Coronary artery (tissue), 2 donors: ENCODE measurements at regions not wholly inside any gene's neighbourhood (a gene's known extent, or its start where the extent isn't known, plus 50 kb on each side); places are given as distances from the start of the nearest gene placed in this dataset.

Experiments
- DNase-seq: peaks from one replicate; pipeline ENCODE4 v3.0.0-alpha.2; 2017; ENCODE audit warnings: low spot score
- H3K27ac ChIP-seq, 2 donors: fragments of 200-600 bp; sonication (generic); one replicate each; pipeline ENCODE4 v1.5.1; 2016 to 2019
- H3K4me3 ChIP-seq: fragments of 200-600 bp; sonication (generic); 2 replicates; pipeline ENCODE4 v1.5.1; 2016; ENCODE audit warnings: mild to moderate bottlenecking, moderate library complexity
- CTCF ChIP-seq: fragments of 200-600 bp; sonication (generic); IDR thresholded peaks from one replicate; pipeline ENCODE4 v1.5.1; 2019; ENCODE audit warnings: antibody characterized with exemption

DNA sequence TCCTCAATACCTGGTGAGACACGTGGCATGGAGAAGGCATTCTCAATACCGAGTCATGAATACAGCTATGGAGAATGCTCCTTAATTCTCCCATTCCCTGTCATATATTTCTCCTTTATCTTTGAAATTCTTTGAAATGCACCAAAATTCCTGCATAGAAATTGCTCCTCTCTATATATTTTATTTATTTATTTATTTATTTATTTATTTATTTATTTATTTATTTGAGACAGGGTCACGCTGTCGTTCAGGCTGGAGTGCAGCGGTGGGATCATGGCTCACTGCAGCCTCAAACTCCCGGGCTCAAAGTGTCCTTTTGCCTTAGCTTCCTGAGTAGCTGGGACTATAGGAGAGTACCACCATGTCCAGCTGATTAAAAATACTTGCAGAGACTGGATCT, 190.3 kb upstream of the MAF start:
- DNase-seq, result no peak
- TF ChIP-seq CTCF, result no peak
- Histone ChIP-seq H3K27ac (no peak overlapping the region), H3K4me3 (no peak overlapping the region)

DNA sequence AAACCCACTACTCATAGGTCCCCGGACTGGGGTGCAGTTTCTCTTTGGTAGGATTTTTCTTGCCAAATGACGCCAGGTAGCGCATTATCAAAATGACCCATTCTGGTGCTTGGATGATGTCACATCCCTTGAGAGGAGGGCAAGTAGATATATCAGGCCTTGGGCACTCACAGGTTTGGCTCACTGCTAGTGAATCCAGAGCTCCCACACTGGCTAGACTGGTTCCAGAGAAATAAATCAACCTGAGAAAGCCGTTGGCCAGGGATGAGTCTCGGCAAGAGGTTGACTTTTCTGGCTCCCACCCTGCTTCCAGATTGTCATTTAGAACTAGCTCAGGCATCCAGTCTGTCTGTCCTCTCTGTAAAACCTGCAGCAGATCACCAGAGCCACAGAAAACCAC, 188.4 kb upstream of the MAF start:
- H3K27ac ChIP-seq, result no peak overlapping the region
- no peak overlapping the region for H3K4me3 ChIP-seq
- no peak for DNase-seq
- TF ChIP-seq CTCF, result no peak

GRCh38 chr16:79786389-79786788, 185.9 kb upstream of the MAF start:
- TF ChIP-seq CTCF, result no peak
- no peak for DNase-seq
- no peak overlapping the region for H3K27ac ChIP-seq
- H3K4me3 ChIP-seq, result no peak overlapping the region

DNA sequence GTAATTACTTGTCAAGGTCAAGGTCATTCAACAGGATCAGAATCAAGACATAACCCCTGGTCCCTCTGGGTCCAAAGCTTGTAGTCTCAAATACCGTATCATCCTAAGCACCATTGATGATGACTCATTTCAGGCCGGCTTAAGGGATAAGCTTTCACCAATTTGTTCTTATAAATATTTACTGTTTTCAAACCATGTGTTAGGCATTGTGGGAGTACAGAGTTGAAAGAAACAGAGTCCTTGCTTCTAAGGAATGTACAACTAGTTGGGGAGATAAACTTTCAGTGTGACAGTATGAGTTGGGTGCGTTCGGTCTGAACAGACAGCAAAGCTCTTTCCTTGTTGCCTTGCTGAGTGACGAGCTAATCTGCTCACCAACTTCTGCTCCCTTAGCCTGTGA, 183.5 kb upstream of the MAF start:
- no peak for TF ChIP-seq CTCF
- Histone ChIP-seq H3K4me3 (no peak overlapping the region), H3K27ac (no peak overlapping the region)
- DNase-seq, result no peak

GRCh38 chr16:79777679-79778078, 177.1 kb upstream of the MAF start:
- H3K4me3 ChIP-seq, result no peak overlapping the region
- no peak for TF ChIP-seq CTCF
- H3K27ac ChIP-seq, result no peak overlapping the region
- DNase-seq, result no peak

- H3K27ac ChIP-seq, result no peak overlapping the region
- DNase-seq, result no peak
Measured at GRCh38 chr16:79776243-79776847, 175.8 kb upstream of the MAF start.

More at GRCh38 chr16:79776243-79776847, 175.8 kb upstream of the MAF start:
- no peak for TF ChIP-seq CTCF
- no peak overlapping the region for H3K4me3 ChIP-seq
